Esophagus squamous epithelium (tissue), 5 donors: ENCODE measurements at regions not wholly inside any gene's neighbourhood (a gene's known extent, or its start where the extent isn't known, plus 50 kb on each side); places are given as distances from the start of the nearest gene placed in this dataset.

Source experiments
- DNase-seq: peaks from one replicate; lab custom pipeline; 2025; lab: John Stamatoyannopoulos, UW
- H3K27ac ChIP-seq, 4 donors: fragments of 200-600 bp; sonication (generic); one replicate each; pipeline ENCODE4 v1.5.1; 2016 to 2019; ENCODE audit warnings: mild to moderate bottlenecking in 1 of 4
- H3K27me3 ChIP-seq, 4 donors: fragments of 200-600 bp; sonication (generic); 1 replicate in 3 of 4; 2 replicates in 1 of 4; pipeline versions ENCODE4 v1.5.1 to v1.6.0; 2017 to 2021; ENCODE audit warnings: antibody characterized with exemption in 1 of 4
- H3K36me3 ChIP-seq, 3 donors: fragments of 200-600 bp; sonication (generic); one replicate each; pipeline ENCODE4 v1.5.1; 2016 to 2019
- H3K4me1 ChIP-seq, 3 donors: fragments of 200-600 bp; sonication (generic); one replicate each; pipeline ENCODE4 v1.5.1; 2017 to 2019
- H3K4me3 ChIP-seq, 4 donors: fragments of 200-600 bp; sonication (generic); 1 replicate in 3 of 4; 2 replicates in 1 of 4; pipeline ENCODE4 v1.5.1; 2016 to 2019; ENCODE audit warnings: mild to moderate bottlenecking in 2 of 4, moderate library complexity in 1 of 4
- H3K9me3 ChIP-seq, 3 donors: fragments of 200-600 bp; sonication (generic); one replicate each; pipeline ENCODE4 v1.5.1; 2016 to 2019
- CTCF ChIP-seq, 6 experiments: fragments of 450-650 bp in 4 of 6; fragments of 200-600 bp in 2 of 6; sonication (generic) in 2 of 6; IDR thresholded peaks; one replicate each; pipeline ENCODE4 v1.5.1; 2016 to 2019; ENCODE audit warnings: antibody characterized with exemption in 6 of 6, mild to moderate bottlenecking in 4 of 6, moderate library complexity in 4 of 6
- POLR2A ChIP-seq, 4 donors: fragments of 450-650 bp; IDR thresholded peaks; one replicate each; pipeline ENCODE4 v1.6.1; 2017; ENCODE audit warnings: antibody characterized with exemption in 4 of 4, mild to moderate bottlenecking in 4 of 4, moderate library complexity in 3 of 4
- WGBS, 2 donors: methylation state at CpG; one replicate each; pipeline ENCODE4 v1.1.5; 2018; 5-methylcytosine and 5-hydroxymethylcytosine counted together
- intact Hi-C: fragments of 100-400 bp; cut with DNase I; formaldehyde crosslinking; loops from one replicate; pipeline ENCODE4 v1.15.0; 2022
- donor health status: DM: yes; HTN: yes; CAD: no.

GRCh38 chr1:244239261-244239770 is 188.2 kb downstream of the ZBTB18 start:
- Histone ChIP-seq H3K9me3 (no peaks in the 10 kb centered on the region), H3K27me3 (no peaks in the 10 kb centered on the region), H3K4me1 (peaks cover 0 to 32% (median 0%) of the 10 kb centered on the region in 3 donors), H3K27ac (peak overlapping the region in 3 of 4 donors; percentile 39 to 71 (median 57)), H3K4me3 (no peak overlapping the region), H3K36me3 (no peaks in the 10 kb centered on the region)
- intact Hi-C loops, result no loop called here
- no peak for DNase-seq
- WGBS, 2 donors, result 26 to 57% methylated on average over 4 of the region's 4 CpGs
- no peak for TF ChIP-seq CTCF (IDR thresholded peaks at IDR 0.05)
- no peak for TF ChIP-seq POLR2A (IDR thresholded peaks at IDR 0.05)

- 72 to 77% methylated on average over 2 to 4 of the region's 4 CpGs for WGBS, 2 donors
- TF ChIP-seq CTCF (IDR thresholded peaks at IDR 0.05) (no peak), POLR2A (IDR thresholded peaks at IDR 0.05) (no peak)
- H3K27ac ChIP-seq, result no peak overlapping the region
- H3K36me3 ChIP-seq, result no peaks in the 10 kb centered on the region
- H3K9me3 ChIP-seq, result no peaks in the 10 kb centered on the region
- H3K27me3 ChIP-seq, result no peaks in the 10 kb centered on the region
- peaks cover 0 to 21% (median 0%) of the 10 kb centered on the region in 3 donors for H3K4me1 ChIP-seq
- no peak overlapping the region for H3K4me3 ChIP-seq
- intact Hi-C loops, result no loop called here
- no peak for DNase-seq
Measured at GRCh38 chr1:244241438-244241837, 190.4 kb downstream of the ZBTB18 start.

GRCh38 chr1:244242446-244242845 is 191.4 kb downstream of the ZBTB18 start:
- TF ChIP-seq CTCF (IDR thresholded peaks at IDR 0.05) (no peak), POLR2A (IDR thresholded peaks at IDR 0.05) (no peak)
- no peak for DNase-seq
- Histone ChIP-seq H3K27me3 (no peaks in the 10 kb centered on the region), H3K36me3 (no peaks in the 10 kb centered on the region), H3K4me3 (no peak overlapping the region), H3K9me3 (no peaks in the 10 kb centered on the region), H3K4me1 (peaks cover 0 to 20% (median 0%) of the 10 kb centered on the region in 3 donors), H3K27ac (no peak overlapping the region)
- WGBS, 2 donors, result 70 to 81% methylated on average over 5 of the region's 5 CpGs
- intact Hi-C loops, result no loop called here

- H3K4me1 ChIP-seq, result peaks cover 0 to 14% (median 0%) of the 10 kb centered on the region in 3 donors
- H3K36me3 ChIP-seq, result no peaks in the 10 kb centered on the region
- no peak for DNase-seq
- TF ChIP-seq CTCF (IDR thresholded peaks at IDR 0.05), result no peak
- no peak for TF ChIP-seq POLR2A (IDR thresholded peaks at IDR 0.05)
- no peaks in the 10 kb centered on the region for H3K27me3 ChIP-seq
- H3K4me3 ChIP-seq, result no peak overlapping the region
- intact Hi-C loops, result no loop called here
- 74 to 79% methylated on average over 4 of the region's 4 CpGs for WGBS, 2 donors
- H3K9me3 ChIP-seq, result no peaks in the 10 kb centered on the region
- no peak overlapping the region for H3K27ac ChIP-seq
Measured at GRCh38 chr1:244246334-244246733, 195.3 kb downstream of the ZBTB18 start.

- H3K36me3 ChIP-seq, result no peaks in the 10 kb centered on the region
- no peak overlapping the region for H3K27ac ChIP-seq
- WGBS, 2 donors, result 79 to 81% methylated on average over 3 of the region's 3 CpGs
- H3K4me1 ChIP-seq, result peaks cover 0 to 21% (median 0%) of the 10 kb centered on the region in 3 donors
- DNase-seq, result no peak
- no peak for TF ChIP-seq POLR2A (IDR thresholded peaks at IDR 0.05)
- TF ChIP-seq CTCF (IDR thresholded peaks at IDR 0.05), result no peak
- H3K4me3 ChIP-seq, result no peak overlapping the region
- no peaks in the 10 kb centered on the region for H3K9me3 ChIP-seq
- H3K27me3 ChIP-seq, result no peaks in the 10 kb centered on the region
- intact Hi-C loops, result no loop called here
Measured at GRCh38 chr1:244248426-244248825, 197.3 kb downstream of the ZBTB18 start.
